NCI-H1436 treated with DMSO at 0.1 percent for 48 hours (cell line): ENCODE measurements at regions not wholly inside any gene's neighbourhood (a gene's known extent, or its start where the extent isn't known, plus 50 kb on each side); places are given as distances from the start of the nearest gene placed in this dataset.

Experiments
- DNase-seq: peaks from one replicate; lab custom pipeline; 2025; lab: John Stamatoyannopoulos, UW

DNA sequence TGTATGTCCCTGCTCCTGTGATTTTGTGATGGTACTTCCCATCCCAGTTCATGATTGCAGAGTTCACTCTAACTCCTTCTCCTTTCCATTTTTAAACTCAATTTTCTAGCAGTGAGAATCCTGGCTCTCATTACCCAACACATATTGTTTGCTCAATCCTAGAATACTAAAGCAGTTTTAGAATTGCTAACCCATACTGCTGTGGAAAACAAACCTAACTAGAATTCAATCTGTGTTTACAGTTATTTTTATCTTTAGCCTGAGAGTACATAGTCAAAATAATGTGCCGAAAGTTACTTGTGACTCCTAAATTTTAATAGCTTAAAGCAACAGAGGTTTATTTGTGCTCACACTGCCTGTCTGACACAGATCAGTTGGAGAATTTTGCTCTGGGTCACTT lies 508.0 kb downstream of the AACS start:
- no peak for DNase-seq

DNA sequence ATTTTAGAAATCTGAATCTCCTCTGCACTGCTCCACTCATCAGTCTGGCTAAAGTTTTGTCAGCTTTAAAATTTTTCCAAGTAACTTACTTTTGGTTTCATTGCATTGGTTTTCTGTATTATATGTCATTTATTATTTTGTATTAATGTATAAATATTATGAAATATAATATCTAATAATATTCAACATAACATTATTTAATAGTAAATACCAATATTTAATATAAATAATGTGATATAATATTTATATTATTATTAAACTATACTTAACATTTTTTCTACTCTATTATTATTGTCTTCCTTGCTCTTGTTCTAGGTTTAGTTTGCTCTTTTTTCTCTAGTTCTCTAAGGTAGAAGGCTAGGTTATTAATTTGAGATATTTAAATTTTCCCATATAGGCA lies 512.1 kb downstream of the AACS start:
- no peak for DNase-seq

DNA sequence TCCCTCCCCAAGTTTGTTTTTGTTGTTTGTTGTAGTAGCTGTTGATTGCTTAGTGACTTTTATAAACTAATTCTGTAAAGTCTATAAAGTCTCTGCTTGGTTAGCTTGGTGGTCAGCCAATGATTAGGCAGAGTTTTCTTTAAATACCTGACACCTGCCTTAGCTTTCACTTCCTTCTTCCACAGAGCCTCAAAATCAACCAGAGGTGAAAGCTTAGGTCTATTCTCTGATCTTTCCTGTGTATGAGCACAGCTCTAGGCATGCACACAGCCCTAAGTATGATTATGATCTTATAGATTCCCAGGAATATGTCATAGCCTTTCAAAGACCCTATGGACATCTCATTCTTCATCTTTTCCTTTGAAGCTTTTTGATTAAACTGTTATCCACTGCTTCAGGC lies 514.7 kb downstream of the AACS start:
- no peak for DNase-seq

DNA sequence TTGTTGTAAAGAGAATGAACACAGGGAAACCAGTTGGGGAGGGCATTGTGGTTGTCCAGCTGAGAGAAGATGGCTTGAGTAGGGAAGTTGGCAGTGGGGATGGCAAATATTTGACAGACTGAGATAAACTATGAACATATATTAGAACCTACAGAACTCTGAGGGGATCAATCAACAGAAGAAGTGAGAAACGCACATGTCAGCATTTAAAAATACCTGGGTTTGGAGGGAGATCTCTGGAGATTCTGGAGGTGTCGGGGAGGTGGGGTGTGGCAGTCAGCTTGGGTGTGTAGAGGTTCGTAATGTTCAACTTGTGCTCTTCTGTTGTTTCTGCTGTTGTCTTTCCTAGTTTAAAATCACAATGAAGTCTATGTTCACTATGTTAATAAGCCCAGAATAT lies 517.8 kb downstream of the AACS start:
- no peak for DNase-seq

DNA sequence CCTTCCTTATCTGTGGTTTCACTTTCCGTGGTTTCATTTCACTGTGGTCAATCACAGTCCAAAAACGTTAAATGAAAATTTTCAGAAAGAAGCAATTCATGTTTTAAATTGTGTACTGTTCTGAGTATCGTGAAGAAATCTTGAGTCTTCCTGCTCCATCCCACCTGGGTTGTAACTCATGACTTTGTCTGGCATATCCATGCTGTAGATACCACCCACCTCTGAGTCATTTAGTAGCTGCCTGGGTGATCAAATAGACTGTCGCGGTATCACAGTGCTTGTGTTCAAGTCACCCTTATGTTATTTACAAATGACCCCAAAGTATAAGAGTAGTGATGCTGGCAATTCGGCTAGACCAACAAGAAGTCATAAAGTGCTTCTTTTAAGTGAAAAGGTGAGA lies 521.2 kb downstream of the AACS start:
- DNase-seq = no peak

DNA sequence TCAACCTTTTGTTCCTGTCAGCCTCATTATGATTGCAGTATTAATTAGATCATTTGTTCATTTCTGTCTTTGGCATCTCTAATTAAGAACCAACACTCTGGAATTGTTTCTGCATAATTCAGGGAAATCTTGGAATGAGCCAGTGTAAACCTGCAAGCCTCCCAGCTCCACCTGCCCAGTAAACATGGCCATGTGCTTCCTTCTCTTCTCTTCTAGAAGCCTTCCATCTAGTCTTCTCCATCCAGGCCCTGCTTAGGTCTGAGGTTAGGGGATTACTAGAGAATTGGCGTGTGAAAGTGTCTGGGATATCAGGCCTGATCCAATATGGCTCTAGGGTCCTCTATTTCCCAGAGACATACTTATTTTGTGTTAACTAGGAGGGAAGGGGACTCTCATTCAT lies 528.0 kb downstream of the AACS start:
- DNase-seq = no peak

DNA sequence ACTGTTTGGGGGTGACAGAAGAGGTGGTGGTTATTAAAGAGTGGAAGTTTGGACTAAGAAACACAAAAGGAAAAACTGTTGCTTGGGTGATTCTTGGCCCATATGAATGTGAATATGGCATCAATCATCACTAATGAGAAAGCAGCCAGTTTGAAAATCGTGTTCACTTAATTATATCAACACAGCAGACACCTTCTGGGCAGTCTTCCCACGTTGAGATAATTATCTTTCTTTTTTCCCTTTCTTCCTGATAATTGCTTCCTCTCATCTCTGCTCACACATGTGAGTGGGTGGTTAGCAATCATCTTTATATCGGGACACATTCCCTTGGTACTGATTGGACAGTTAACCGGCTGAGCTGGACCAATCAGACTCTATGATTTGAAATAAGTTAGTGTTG lies 539.7 kb downstream of the AACS start:
- no peak for DNase-seq

DNA sequence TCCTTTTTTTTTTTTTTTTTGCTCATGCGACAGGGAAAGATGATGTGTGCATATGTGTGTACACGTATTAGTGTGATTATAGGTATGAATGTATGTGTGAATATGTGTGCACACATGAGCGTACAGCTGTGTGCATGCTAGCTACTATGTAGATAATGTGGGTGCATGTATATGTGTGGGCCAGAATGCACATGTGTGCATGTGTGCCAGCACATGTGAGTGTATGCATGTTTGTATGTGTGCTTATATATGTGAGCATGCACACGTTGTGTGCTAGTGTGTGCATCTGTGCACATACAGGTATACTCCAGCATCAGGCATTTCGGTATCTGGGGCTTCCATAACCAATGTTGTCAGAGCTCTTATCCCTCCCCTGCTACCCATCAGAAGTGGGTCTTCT lies 541.1 kb downstream of the AACS start:
- DNase-seq = no peak

DNA sequence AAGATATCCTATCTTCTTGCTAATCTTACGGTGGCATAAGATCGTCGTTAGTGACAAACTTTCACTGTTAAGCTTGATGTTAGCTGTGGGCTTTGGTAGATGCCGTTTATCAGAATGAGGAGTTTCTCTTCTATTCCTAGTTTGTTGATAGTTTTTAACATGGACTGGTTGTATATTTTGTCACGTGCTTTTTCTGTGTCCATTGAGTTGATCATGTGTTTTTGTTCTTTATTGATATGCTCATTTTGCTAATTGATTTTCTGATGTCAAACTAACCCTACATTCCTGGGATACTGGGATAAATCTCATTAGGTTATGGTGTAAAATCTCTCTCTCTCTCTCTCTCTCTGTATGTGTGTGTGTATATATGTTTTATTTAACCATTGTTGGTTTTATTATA lies 545.1 kb downstream of the AACS start:
- no peak for DNase-seq

DNA sequence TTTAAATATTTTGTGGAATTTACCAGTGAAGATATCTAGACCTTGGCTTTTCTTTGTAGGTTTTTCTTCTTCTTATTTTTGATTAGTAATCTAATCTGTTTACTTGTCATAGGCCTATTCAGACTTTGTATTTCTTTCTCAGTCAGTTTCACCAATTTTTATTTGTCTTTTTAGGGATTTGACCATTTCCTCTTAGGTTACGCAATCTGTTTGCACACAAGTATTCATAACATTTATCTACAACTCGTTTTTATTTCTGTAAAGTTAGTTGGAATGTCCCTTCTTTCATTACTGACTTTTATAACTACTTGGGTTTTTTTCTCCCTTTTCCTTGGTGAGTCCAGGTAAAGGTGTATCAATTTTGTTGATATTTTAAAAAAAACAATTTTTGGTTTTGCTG lies 545.7 kb downstream of the AACS start:
- DNase-seq = no peak

DNA sequence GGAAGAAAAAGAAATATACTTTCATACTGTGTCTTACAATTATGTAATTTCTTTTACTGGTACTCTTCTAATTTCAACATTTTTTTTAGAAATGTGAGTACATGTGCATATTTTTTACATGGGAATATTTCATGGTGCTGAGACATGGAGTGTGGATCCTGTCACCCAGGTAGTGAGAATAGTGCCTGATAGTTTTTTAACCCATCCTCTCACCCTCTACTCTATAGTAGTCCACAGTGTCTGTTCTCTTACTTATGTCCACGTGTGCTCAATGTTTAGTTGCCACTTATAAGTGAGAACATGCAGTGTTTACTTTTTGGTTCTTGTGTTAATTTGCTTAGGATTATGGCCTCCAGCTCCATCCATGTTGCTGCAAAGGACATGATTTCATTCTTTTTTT lies 548.8 kb downstream of the AACS start:
- DNase-seq = no peak

DNA sequence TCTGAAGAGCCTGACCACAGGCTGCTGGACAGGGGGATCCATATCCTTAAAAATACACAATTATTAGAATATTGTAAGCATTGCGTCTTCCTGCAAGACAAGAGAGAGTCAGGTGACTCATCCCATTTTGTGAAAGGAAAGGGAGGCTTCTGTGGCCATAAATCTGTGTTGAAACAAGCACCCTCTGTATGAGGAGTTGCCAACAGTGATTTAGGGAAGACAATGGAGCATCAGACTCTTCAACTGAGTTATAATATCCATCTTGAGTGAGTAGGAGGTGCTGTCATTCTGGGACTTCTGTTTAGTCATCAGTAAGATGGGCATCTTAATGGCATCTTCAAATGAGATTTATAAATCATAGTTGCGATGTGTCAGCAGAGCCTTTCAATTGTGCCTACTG lies 554.5 kb downstream of the AACS start:
- no peak for DNase-seq

DNA sequence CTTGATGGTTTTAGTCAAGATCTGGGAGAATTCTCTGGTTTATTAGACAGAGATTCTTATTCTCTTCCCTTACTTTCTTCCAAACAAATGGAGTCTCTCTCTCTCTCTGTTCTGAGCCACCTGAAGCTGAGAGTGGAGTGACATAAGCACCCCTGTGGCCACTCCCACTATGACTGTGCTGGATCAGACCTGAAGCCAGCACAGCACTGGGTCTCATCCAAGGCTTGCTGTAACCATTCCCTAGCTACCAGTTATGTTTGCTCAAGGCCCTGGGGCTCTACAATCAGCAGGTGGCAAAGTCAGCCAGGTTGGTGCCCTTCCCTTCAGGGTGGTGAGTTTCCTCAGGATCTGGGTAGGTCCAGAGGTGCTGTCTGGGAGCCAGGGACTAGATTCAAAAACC lies 568.5 kb downstream of the AACS start:
- DNase-seq = no peak

DNA sequence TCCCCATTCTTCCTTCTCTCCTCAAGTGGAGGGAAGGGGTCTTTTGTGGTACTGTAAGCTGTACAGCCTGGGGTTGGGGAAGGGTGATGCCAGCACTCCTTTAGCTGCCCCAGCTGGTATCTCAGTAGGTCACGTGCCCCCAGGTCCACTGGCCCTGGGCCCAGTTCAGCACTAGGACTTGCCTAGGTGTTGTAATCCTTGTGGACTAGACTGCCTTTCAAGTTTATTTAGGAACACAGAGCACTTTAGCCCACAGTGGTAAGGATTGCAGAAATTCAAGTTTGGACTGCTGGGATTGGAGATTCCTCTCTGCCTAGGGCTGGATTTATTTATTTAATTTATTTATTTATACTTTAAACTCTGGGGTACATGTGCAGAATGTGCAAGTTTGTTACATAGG lies 569.6 kb downstream of the AACS start:
- no peak for DNase-seq

DNA sequence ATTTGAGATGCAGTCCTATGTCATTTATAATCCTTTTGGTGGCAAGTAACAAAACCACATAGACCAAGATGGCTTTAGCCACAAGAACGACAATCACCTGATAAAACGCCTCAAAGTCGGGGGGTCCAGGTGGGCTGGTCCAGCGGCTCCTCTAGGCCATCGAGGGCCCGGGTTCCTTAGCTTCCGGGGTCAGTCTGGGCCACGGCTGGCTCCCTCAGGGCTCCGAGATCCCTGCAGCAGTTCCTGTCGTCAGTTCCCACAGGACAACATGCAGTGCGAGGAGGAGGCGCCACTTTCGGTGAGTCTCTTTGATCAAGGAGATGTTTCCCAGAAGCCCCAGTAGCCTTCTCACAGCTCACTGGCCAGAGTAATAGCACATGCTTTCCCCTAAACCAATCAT lies 574.6 kb downstream of the AACS start:
- no peak for DNase-seq

DNA sequence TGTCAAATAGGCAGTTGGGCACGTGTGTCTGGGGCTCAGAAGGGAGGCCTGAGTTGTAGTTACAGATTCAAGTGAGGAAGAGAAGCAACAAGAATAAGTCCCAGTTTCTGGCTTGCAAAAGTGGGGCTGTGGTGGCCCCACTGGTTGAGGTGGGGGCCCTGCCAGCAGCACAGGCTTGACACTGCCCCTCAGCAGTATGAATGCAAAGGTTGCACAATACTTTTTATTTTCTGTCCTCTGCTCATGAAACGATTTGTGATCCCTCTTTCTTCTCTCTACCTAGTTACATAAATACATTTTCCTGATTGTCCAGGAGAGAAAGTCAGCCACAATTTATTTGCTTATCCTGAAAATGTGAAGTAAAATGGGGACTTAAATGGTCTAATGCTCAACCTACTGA lies 577.8 kb downstream of the AACS start:
- no peak for DNase-seq

DNA sequence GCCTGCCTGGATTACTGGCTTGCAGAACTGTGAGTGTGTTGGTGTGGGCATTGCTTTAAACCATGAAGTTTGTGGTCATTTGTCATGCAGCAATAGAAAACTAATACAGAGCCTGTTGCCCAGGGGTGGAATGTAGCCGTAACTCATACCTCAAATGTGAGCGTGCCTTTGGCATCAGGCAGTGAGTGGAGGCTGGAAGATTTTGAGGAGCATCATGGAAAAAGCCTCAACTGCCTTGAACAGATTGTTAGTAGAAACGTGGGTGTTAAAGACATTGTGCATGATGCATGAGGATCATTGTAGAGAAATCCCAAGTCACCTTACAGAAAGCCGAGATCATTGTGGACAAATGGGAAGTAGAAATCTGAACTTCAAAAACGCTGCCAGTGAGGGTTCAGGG lies 580.5 kb downstream of the AACS start:
- DNase-seq = no peak

DNA sequence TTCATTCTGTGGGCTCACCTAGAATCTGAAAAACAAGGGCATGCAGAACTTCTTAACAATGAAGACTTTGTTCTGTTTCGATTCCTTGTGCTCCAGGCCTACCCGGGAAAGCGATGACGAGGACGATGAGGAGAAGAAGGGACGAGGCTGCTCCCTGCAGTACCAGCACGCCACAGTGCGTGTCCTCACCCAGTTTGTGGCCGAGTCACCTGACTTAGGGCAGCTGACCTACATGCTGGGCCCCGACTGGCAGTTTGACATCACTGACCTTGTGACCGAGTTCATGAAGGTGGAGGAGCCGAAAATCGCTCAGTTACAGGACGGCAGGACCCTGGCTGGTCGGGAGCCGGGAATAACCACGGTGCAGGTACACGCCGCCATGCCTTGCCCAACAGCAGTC lies 585.4 kb downstream of the AACS start:
- no peak for DNase-seq

DNA sequence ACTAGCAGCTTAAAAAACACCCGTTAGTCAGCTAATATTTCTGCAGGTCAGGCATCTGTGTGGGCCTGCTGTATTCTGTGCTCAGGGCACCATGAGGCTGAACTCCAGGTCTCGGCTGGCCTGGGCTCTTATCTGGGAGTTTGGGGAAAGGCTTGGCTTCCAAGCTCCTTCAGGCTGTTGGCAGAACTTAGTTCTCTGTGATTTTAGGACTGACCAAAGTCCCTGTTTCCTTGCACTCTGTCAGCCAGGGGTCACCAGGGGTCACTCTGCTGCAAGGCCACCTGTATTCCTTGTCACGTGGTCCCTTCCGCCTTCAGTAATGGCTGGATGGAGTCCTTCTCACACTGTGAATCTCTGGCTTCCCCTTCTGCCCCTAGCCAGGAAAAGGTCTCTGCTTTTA lies 586.4 kb downstream of the AACS start:
- no peak for DNase-seq

DNA sequence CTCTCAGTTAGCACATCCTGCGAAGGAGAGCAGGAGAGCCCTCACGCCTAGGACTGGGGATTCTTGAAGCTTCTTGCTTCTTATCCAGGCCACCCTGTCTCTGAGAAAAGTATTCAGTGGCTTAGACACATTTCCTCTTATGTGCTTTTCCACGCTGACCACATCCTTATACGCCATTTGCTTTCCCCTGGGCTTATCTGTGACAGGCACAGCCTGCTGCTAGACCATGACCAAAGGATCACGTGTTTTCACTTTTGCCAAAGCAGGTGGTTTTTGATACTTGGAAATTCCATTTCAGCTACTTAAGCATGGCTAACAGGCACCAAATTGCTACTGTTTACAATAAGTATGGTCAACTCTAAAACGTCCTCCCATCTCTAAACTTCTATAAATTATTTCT lies 587.4 kb downstream of the AACS start:
- DNase-seq = no peak

DNA sequence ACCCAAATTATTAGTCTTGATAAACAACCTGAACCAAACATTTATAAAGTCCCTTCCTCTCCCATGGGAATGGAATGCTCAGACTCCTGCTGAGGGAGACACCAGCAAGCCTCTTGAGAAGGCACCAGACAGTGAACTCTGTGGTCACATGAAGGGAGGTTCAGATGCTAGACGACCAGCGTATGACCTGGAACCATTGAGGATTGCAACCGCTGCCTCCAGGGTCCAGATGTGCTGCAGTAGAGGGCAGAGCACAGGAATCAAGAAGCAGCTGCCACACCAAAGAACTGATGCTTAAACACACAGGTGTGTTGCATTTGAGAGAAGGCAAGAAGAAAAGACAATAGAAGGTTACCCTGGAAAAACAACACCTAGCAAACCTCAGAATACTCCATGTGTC lies 592.4 kb downstream of the AACS start:
- DNase-seq = no peak

DNA sequence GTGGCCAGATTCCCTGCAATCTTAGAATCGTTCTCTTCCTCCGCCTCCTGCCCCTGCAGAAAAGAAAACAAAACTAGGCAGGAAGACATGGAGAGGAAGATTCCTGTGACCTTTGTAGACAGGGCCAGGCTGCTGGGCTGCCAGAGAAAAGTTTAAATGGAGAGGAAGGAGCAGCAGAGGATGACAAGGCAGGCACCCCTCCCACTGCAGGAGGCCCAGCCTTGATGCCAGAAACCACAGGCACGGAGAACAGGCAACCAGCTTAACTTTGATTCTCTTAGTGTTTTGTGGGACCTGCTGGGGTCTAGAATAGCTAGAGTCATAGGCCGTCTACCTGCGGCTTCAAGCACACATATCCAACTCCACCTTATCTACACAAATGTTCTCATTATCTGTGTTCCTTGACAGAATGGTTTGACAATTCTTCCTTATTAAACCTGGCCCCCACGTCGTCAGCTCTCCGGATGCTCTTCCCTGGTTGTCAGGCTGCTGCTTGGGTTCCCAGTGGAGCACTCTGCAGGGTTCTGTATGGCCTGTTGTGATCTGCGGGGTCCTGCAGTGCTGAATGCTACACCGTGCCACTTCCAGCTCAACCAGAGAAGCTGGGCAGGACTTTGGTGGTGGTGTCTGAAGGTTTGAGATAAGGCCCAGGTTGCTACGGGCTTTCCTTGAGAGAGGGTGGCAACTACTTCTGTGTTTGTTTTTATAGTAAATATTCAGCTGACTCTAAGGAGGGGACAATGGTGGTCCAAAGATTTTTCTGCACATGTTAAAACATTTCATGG lies 609.5 kb downstream of the AACS start:
- DNase-seq = no peak

DNA sequence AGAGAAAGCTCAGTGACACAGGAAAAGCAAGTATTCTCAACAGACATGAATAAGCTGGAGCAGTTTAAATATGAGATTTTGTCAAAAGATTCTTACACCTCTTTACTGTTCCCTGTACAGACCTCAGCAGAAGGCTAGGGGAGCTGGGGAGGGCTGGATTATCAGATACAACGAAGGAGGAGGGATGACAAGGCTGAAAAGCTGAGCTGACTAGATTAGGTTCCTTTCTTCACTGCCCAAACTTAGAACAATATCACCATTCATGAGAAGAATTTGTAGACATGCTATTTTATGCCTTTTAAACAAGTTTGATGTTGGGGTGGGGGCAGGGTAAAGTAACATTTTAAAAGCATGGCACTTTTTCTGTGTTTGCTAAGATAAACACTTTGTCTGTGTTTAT lies 611.1 kb downstream of the AACS start:
- no peak for DNase-seq

DNA sequence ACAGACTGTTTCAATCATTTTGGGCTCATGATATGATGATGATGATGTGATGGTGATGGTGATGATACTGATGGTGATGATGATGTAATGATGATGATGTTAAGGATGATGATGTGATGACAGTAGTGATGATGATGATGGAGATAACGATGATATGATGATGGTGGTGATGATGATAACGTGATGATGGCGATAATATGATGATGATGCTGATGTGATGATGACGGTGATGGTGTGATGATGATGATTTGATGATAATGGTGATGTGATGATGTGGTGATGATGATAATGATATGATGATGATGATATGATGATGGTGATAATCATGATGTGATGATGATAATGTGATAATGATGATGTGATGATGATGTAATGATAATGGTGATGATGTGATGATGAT lies 612.6 kb downstream of the AACS start:
- no peak for DNase-seq

DNA sequence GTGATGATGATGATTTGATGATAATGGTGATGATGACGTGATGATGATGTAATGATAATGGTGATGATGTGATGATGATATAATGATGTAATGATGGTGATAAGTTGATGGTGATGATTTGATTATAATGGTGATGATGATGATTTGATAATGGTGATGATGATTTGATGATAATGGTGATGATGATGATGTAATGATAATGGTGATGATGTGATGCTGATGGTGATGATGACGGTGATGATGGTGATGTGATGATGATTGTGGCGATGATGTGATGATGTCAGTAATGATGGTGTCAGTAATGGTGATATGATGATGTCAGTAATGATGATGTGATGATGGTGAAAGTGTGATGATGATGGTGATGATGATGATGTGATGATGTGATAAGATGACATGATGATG lies 613.4 kb downstream of the AACS start:
- no peak for DNase-seq
